H9 (cell line): ENCODE measurements at regions not wholly inside any gene's neighbourhood (a gene's known extent, or its start where the extent isn't known, plus 50 kb on each side); places are given as distances from the start of the nearest gene placed in this dataset.
"Not testable (repeated sequence)": the region's sequence is repeated elsewhere in the genome, so short reads cannot be mapped to it uniquely, and the experiment has no call there.

Experiments used
- DNase-seq: peaks from one replicate; pipeline ENCODE4 v3.0.0-alpha.2; 2017
- H2AFZ ChIP-seq: one replicate; pipeline ENCODE4 v1.6.1; 2013; ENCODE audit warnings: mild to moderate bottlenecking, low read length, control low read depth, moderate library complexity
- H2AK5ac ChIP-seq: 2 replicates; pipeline ENCODE4 v1.6.1; 2013; ENCODE audit warnings: low read length, control low read depth, mixed read lengths; ENCODE audit not compliant: insufficient read length
- H2BK120ac ChIP-seq: one replicate; pipeline ENCODE4 v1.6.1; 2013; ENCODE audit warnings: low read depth, mild to moderate bottlenecking, low read length, control low read depth, inconsistent platforms; ENCODE audit not compliant: poor library complexity, severe bottlenecking
- H2BK12ac ChIP-seq: 2 replicates; pipeline ENCODE4 v1.6.1; 2013; ENCODE audit warnings: low read length, control low read depth, mixed read lengths, low read depth; ENCODE audit not compliant: insufficient read length
- H2BK15ac ChIP-seq: 2 replicates; pipeline ENCODE4 v1.6.1; 2013; ENCODE audit warnings: low read depth, low read length, control low read depth
- H2BK20ac ChIP-seq: one replicate; pipeline ENCODE4 v1.6.1; 2013; ENCODE audit warnings: low read depth, mild to moderate bottlenecking, low read length, control low read depth, inconsistent platforms; ENCODE audit not compliant: poor library complexity, severe bottlenecking
- H2BK5ac ChIP-seq: 2 replicates; pipeline ENCODE4 v1.6.1; 2013; ENCODE audit warnings: low read length, control low read depth, mixed read lengths; ENCODE audit not compliant: insufficient read length
- H3K14ac ChIP-seq: 2 replicates; pipeline ENCODE4 v1.6.1; 2013; ENCODE audit warnings: low read length, control low read depth; ENCODE audit not compliant: insufficient read depth
- H3K18ac ChIP-seq: 2 replicates; pipeline ENCODE4 v1.6.1; 2013; ENCODE audit warnings: low read depth, mild to moderate bottlenecking, mixed read lengths, low read length, control low read depth; ENCODE audit not compliant: insufficient read length
- H3K23ac ChIP-seq: 2 replicates; pipeline ENCODE4 v1.6.1; 2013; ENCODE audit warnings: low read length, control low read depth, mixed read lengths, low read depth; ENCODE audit not compliant: insufficient read length
- H3K23me2 ChIP-seq: 2 replicates; pipeline ENCODE4 v1.6.1; 2013; ENCODE audit warnings: low read depth, mild to moderate bottlenecking, mixed read lengths, low read length, control low read depth; ENCODE audit not compliant: insufficient read length, poor library complexity, severe bottlenecking
- H3K27ac ChIP-seq: 2 replicates; pipeline ENCODE4 v1.5.1; 2013; ENCODE audit warnings: low read length, control low read depth, mixed read lengths, low read depth; ENCODE audit not compliant: insufficient read length
- H3K27me3 ChIP-seq: 2 replicates; pipeline ENCODE4 v1.6.1; 2013; ENCODE audit warnings: low read length, control low read depth, inconsistent platforms; ENCODE audit not compliant: insufficient read depth
- H3K4ac ChIP-seq: 2 replicates; pipeline ENCODE4 v1.6.1; 2013; ENCODE audit warnings: low read depth, mild to moderate bottlenecking, control low read depth, inconsistent platforms, low read length, moderate library complexity
- H3K4me1 ChIP-seq: 2 replicates; pipeline ENCODE4 v1.6.1; 2013; ENCODE audit warnings: low read length, control low read depth, inconsistent platforms; ENCODE audit not compliant: insufficient read depth
- H3K4me2 ChIP-seq: 2 replicates; pipeline ENCODE4 v1.6.1; 2013; ENCODE audit warnings: low read length, control low read depth, mixed read lengths; ENCODE audit not compliant: insufficient read length, insufficient read depth
- H3K56ac ChIP-seq: 2 replicates; pipeline ENCODE4 v1.6.1; 2013; ENCODE audit warnings: low read depth, mild to moderate bottlenecking, mixed read lengths, low read length, control low read depth; ENCODE audit not compliant: insufficient read length
- H3K79me1 ChIP-seq: 2 replicates; pipeline ENCODE4 v1.6.1; 2013; ENCODE audit warnings: low read depth, mild to moderate bottlenecking, moderate library complexity, low read length, control low read depth, inconsistent platforms; ENCODE audit not compliant: insufficient read depth, poor library complexity, severe bottlenecking
- H3K79me2 ChIP-seq: 2 replicates; pipeline ENCODE4 v1.6.1; 2013; ENCODE audit warnings: low read length, control low read depth, inconsistent platforms; ENCODE audit not compliant: insufficient read depth
- H3K9ac ChIP-seq: 2 replicates; pipeline ENCODE4 v1.6.1; 2013; ENCODE audit warnings: low read length, control low read depth, mixed read lengths; ENCODE audit not compliant: insufficient read length; ENCODE audit errors: extremely low read depth
- H3K9me3 ChIP-seq: one replicate; pipeline ENCODE4 v1.6.1; 2013; ENCODE audit warnings: low read depth, low read length, inconsistent platforms; ENCODE audit not compliant: control insufficient read depth
- H3T11ph ChIP-seq: one replicate; pipeline ENCODE4 v1.6.1; 2013; ENCODE audit warnings: mild to moderate bottlenecking, low read length, control low read depth, inconsistent platforms
- H4K20me1 ChIP-seq: one replicate; pipeline ENCODE4 v1.6.1; 2013; ENCODE audit not compliant: control insufficient read depth, insufficient read length, insufficient read depth
- H4K5ac ChIP-seq: 2 replicates; pipeline ENCODE4 v1.6.1; 2013; ENCODE audit warnings: low read depth, mild to moderate bottlenecking, mixed read lengths, low read length, control low read depth; ENCODE audit not compliant: insufficient read length
- H4K8ac ChIP-seq: replicated peaks from 2 replicates; pipeline ENCODE4 v1.6.1; 2013; ENCODE audit warnings: low read length, control low read depth, mixed read lengths, low read depth; ENCODE audit not compliant: insufficient read length
- H4K91ac ChIP-seq: 2 replicates; pipeline ENCODE4 v1.6.1; 2013; ENCODE audit warnings: low read depth, mild to moderate bottlenecking, moderate library complexity, mixed read lengths, low read length, control low read depth; ENCODE audit not compliant: insufficient read length
- H3K27ac Mint-ChIP-seq, 3 experiments: 2 replicates in 2 of 3; 3 replicates in 1 of 3; pipeline ENCODE4 v1.8.0; 2020 to 2021; ENCODE audit warnings: mixed read lengths in 3 of 3, mild to moderate bottlenecking in 1 of 3, moderate library complexity in 1 of 3
- H3K27me3 Mint-ChIP-seq: 2 replicates; pipeline ENCODE4 v1.8.0; 2021; ENCODE audit warnings: low read depth, mild to moderate bottlenecking, moderate library complexity, mixed read lengths
- H3K36me3 Mint-ChIP-seq, 3 experiments: 2 replicates in 2 of 3; 3 replicates in 1 of 3; pipeline ENCODE4 v1.8.0; 2020 to 2021; ENCODE audit warnings: low read depth in 3 of 3, mixed read lengths in 3 of 3; ENCODE audit not compliant: insufficient read depth in 1 of 3
- H3K4me1 Mint-ChIP-seq, 2 experiments: 2 replicates each; pipeline ENCODE4 v1.8.0; 2020; ENCODE audit warnings: mixed read lengths in 2 of 2
- H3K4me3 Mint-ChIP-seq, 2 experiments: 2 replicates in 1 of 2; 3 replicates in 1 of 2; pipeline ENCODE4 v1.8.0; 2020 to 2021; ENCODE audit warnings: mild to moderate bottlenecking in 2 of 2, mixed read lengths in 2 of 2, moderate library complexity in 1 of 2
- H3K9me3 Mint-ChIP-seq, 2 experiments: 2 replicates in 1 of 2; 3 replicates in 1 of 2; pipeline ENCODE4 v1.8.0; 2020; ENCODE audit warnings: mild to moderate bottlenecking in 2 of 2, mixed read lengths in 2 of 2, moderate library complexity in 1 of 2
- WGBS: extraction: QIAGEN DNeasy Blood & Tissue Kit; methylation state at CpG from one replicate; pipeline ENCODE4 v1.1.7; 2013; ENCODE audit warnings: missing lambda C conversion rate, low lambda C conversion rate, mixed read lengths; ENCODE audit not compliant: insufficient read length; ENCODE audit errors: extremely low coverage; 5-methylcytosine and 5-hydroxymethylcytosine counted together

GRCh38 chr7:63555226-63555994, 443.2 kb upstream of the ZNF722 start:
- H2AFZ ChIP-seq, H2BK20ac ChIP-seq, H2BK120ac ChIP-seq, DNase-seq, H3K27ac Mint-ChIP-seq, H2BK15ac ChIP-seq, H3T11ph ChIP-seq, H3K23ac ChIP-seq, H2BK12ac ChIP-seq, H3K79me2 ChIP-seq, H3K56ac ChIP-seq, H3K27ac ChIP-seq, H3K4ac ChIP-seq, H2AK5ac ChIP-seq, H2BK5ac ChIP-seq, H3K23me2 ChIP-seq, H3K4me3 Mint-ChIP-seq, H3K27me3 ChIP-seq, H3K9me3 ChIP-seq, H4K5ac ChIP-seq, H4K20me1 ChIP-seq, H3K18ac ChIP-seq, H3K79me1 ChIP-seq, H3K4me1 Mint-ChIP-seq, H3K4me2 ChIP-seq, H3K4me1 ChIP-seq, H3K36me3 Mint-ChIP-seq, H3K27me3 Mint-ChIP-seq, H3K9ac ChIP-seq, H4K8ac ChIP-seq, H3K14ac ChIP-seq, H4K91ac ChIP-seq: not testable (repeated sequence)
- WGBS = no CpG with 5 or more reads among the region's 32 CpGs
- H3K9me3 Mint-ChIP-seq = peaks cover 17 to 22% of the 10 kb centered on the region in 2 experiments

GRCh38 chr7:63556223-63556622, 442.4 kb upstream of the ZNF722 start:
- H3K9me3 ChIP-seq, H2AK5ac ChIP-seq, H2AFZ ChIP-seq, H3K4me1 Mint-ChIP-seq, H3K23me2 ChIP-seq, H3K14ac ChIP-seq, H3K27ac ChIP-seq, H2BK15ac ChIP-seq, H3T11ph ChIP-seq, DNase-seq, H2BK5ac ChIP-seq, H3K27me3 ChIP-seq, H2BK120ac ChIP-seq, H2BK20ac ChIP-seq, H3K4me3 Mint-ChIP-seq, H3K79me2 ChIP-seq, H3K79me1 ChIP-seq, H4K8ac ChIP-seq, H3K27me3 Mint-ChIP-seq, H3K27ac Mint-ChIP-seq, H4K91ac ChIP-seq, H3K23ac ChIP-seq, H3K4ac ChIP-seq, H3K36me3 Mint-ChIP-seq, H3K4me1 ChIP-seq, H2BK12ac ChIP-seq, H3K18ac ChIP-seq, H3K9ac ChIP-seq, H4K20me1 ChIP-seq, H3K56ac ChIP-seq, H4K5ac ChIP-seq, H3K4me2 ChIP-seq: not testable (repeated sequence)
- no CpG with 5 or more reads among the region's 24 CpGs for WGBS
- H3K9me3 Mint-ChIP-seq = peaks cover 22 to 29% of the 10 kb centered on the region in 2 experiments
